Left lung (tissue), 4 donors: ENCODE measurements at regions not wholly inside any gene's neighbourhood (a gene's known extent, or its start where the extent isn't known, plus 50 kb on each side); places are given as distances from the start of the nearest gene placed in this dataset.

Experiments used
- ATAC-seq: fragments of 200-7000 bp; cut with Tn5 transposase; one replicate; pipeline ENCODE4 v1.9.1; 2020; ENCODE audit warnings: moderate library complexity
- DNase-seq, 4 donors: peaks; one replicate each; pipeline ENCODE4 v3.0.0-alpha.2; 2013 to 2020
- H3K27ac ChIP-seq, 2 donors: fragments of 200-600 bp; sonication (generic) in 1 of 2; one replicate each; pipeline versions ENCODE4 v1.5.0 to v1.8.0; 2020 to 2021
- H3K27me3 ChIP-seq, 2 donors: fragments of 200-600 bp; sonication (generic) in 1 of 2; one replicate each; pipeline versions ENCODE4 v1.5.0 to v1.8.0; 2020 to 2021
- H3K36me3 ChIP-seq, 2 donors: fragments of 200-600 bp; sonication (generic) in 1 of 2; one replicate each; pipeline versions ENCODE4 v1.5.0 to v1.8.0; 2020 to 2021
- H3K4me1 ChIP-seq, 2 donors: fragments of 200-600 bp; one replicate each; pipeline ENCODE4 v1.8.0; 2021
- H3K4me3 ChIP-seq, 2 donors: fragments of 200-600 bp; sonication (generic) in 1 of 2; one replicate each; pipeline versions ENCODE4 v1.5.0 to v1.8.0; 2020 to 2021; ENCODE audit warnings: mild to moderate bottlenecking in 1 of 2
- H3K9me3 ChIP-seq, 2 donors: fragments of 200-600 bp; sonication (generic) in 1 of 2; one replicate each; pipeline versions ENCODE4 v1.5.0 to v1.8.0; 2020 to 2021
- CTCF ChIP-seq, 2 donors: fragments of 200-600 bp; sonication (generic) in 1 of 2; IDR thresholded peaks; one replicate each; pipeline versions ENCODE4 v1.5.0 to v1.8.0; 2021; ENCODE audit warnings: antibody characterized with exemption in 2 of 2
- intact Hi-C, 2 donors: fragments of 100-400 bp; cut with DNase I; formaldehyde crosslinking; loops; one replicate each; pipeline versions ENCODE4 v1.11.2 to v1.14.2; 2022
- donor health status: DM: no; HTN: yes; CAD: no.
- donor health status: DM: no; HTN: no; CAD: no.

GRCh38 chr9:120183615-120184014 lies 396.4 kb downstream of the CDK5RAP2 start:
- Histone ChIP-seq H3K4me1 (no peaks in the 10 kb centered on the region), H3K27me3 (no peaks in the 10 kb centered on the region), H3K4me3 (no peak overlapping the region), H3K9me3 (no peaks in the 10 kb centered on the region), H3K27ac (no peak overlapping the region), H3K36me3 (no peaks in the 10 kb centered on the region)
- TF ChIP-seq CTCF (IDR thresholded peaks at IDR 0.05), result no peak
- intact Hi-C loops, result no loop called here
- DNase-seq (no peak), ATAC-seq (no peak)

DNA sequence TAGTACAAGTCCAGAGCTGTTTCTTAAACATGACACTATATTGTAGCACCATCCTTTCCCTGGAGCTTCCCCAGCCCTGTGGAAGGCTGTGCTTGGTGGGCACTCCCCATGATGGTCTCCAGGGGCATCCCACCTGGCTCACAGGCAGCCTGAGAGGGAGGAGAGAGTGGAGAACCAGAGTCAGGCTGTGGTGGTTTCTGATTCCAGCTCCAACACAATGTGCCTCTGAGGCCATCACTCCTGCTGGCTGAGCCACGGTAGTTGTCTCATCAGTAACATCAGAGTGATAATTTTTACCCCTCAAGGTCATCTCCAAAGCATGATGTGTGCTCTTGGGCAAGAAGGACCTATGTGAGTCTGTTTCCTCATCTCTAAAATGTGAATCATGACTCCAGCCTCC lies 398.0 kb downstream of the CDK5RAP2 start:
- H3K27me3 ChIP-seq, result no peaks in the 10 kb centered on the region

GRCh38 chr9:120177121-120177520 lies 402.8 kb downstream of the CDK5RAP2 start:
- no peak for ATAC-seq
- TF ChIP-seq CTCF (IDR thresholded peaks at IDR 0.05), result no peak
- Histone ChIP-seq H3K27me3 (no peaks in the 10 kb centered on the region), H3K4me3 (no peak overlapping the region), H3K9me3 (no peaks in the 10 kb centered on the region), H3K4me1 (no peaks in the 10 kb centered on the region), H3K36me3 (no peaks in the 10 kb centered on the region), H3K27ac (no peak overlapping the region)
- DNase-seq, result no peak
- intact Hi-C loops, result no loop called here

More for the DNA sequence above, 398.0 kb downstream of the CDK5RAP2 start:
- ATAC-seq (no peak), DNase-seq (no peak)
- H3K4me3 ChIP-seq, result no peak overlapping the region
- H3K9me3 ChIP-seq, result no peaks in the 10 kb centered on the region
- H3K4me1 ChIP-seq, result no peaks in the 10 kb centered on the region
- intact Hi-C loops, result no loop called here
- no peak for TF ChIP-seq CTCF (IDR thresholded peaks at IDR 0.05)
- no peak overlapping the region for H3K27ac ChIP-seq
- no peaks in the 10 kb centered on the region for H3K36me3 ChIP-seq

DNA sequence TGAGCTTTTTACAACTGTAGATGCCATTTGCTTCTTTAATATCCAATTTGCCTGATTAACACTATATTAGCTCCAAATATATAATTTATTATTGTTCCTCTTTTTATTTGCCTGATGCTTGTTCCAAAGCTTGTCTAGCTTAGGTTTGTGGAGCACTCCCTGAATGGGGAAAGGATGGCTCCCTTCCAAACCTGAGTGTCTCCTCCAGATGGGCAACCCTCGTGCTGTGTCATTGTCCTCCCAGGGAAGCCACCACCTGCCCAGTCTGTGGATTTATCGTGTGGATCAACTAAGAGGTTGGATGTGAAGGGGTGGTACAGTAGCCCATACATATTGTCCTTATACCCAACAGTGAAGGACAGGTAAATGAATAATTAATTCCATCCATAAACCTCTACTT lies 404.9 kb downstream of the CDK5RAP2 start:
- DNase-seq (no peak), ATAC-seq (no peak)
- intact Hi-C loops, result no loop called here
- H3K27ac ChIP-seq, result no peak overlapping the region
- TF ChIP-seq CTCF (IDR thresholded peaks at IDR 0.05), result no peak
- no peaks in the 10 kb centered on the region for H3K4me1 ChIP-seq
- H3K4me3 ChIP-seq, result no peak overlapping the region
- H3K36me3 ChIP-seq, result no peaks in the 10 kb centered on the region
- no peaks in the 10 kb centered on the region for H3K9me3 ChIP-seq
- H3K27me3 ChIP-seq, result no peaks in the 10 kb centered on the region

DNA sequence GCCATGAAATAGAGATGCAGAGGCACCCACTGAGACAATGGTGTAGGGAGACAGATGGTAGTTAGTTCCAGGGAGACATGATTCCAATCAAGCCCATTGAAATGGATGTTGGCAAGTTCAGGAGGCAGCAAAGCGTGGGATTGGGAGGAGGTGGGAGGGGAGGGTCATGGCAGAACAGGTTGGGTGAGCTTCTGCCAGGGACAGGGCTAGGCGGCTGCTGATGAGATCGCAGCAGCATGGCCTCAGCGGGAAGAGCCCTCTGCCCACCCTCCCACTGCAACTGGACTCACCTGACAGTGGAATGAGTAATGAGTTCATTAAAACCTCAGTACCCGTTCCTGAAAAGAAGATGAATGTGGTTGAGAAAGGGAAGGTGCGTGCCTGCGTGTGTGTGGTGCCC lies 418.2 kb downstream of the CDK5RAP2 start:
- Histone ChIP-seq H3K4me1 (no peaks in the 10 kb centered on the region), H3K27me3 (no peaks in the 10 kb centered on the region), H3K27ac (no peak overlapping the region), H3K9me3 (peaks cover 0 to 6% of the 10 kb centered on the region in 2 donors), H3K4me3 (no peak overlapping the region), H3K36me3 (no peaks in the 10 kb centered on the region)
- ATAC-seq (no peak), DNase-seq (no peak)
- intact Hi-C loops, result no loop called here
- no peak for TF ChIP-seq CTCF (IDR thresholded peaks at IDR 0.05)
